ENCODE measurements at regions not wholly inside any gene's neighbourhood (a gene's known extent, or its start where the extent isn't known, plus 50 kb on each side); places are given as distances from the start of the nearest gene placed in this dataset.

DNA sequence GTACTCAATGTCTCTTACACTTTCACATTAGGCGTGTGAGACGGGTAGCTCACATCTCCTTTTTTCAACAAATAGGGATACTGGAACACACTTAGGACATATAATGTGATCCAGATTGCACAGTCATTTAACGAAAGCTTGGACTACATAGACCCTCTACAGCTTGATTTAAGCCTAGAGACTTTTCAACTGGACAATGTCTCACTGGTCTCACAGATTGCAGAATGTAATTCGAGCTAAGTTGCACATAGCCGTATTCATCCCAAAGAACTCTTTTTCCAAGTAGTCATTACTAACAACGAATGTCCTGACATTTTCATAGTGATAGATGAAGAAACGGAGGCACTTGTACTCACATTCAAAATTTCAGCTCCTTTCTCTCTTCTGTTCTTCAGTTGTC is 612.1 kb downstream of the ZEB2 start:
- Mint-ChIP-seq H3K27ac (no peak overlapping the region), H3K9me3 (no peaks in the 10 kb centered on the region), H3K36me3 (ENCODE audit: low read depth) (no peaks in the 10 kb centered on the region), H3K4me1 (peaks cover 5% of the 10 kb centered on the region), H3K27me3 (ENCODE audit: low read depth, poor library complexity) (no peaks in the 10 kb centered on the region), H3K4me3 (no peak overlapping the region)
- no peak for DNase-seq
- TF ChIP-seq CTCF (IDR thresholded peaks at IDR 0.05) = no peak

GRCh38 chr2:143906850-143907249 is 613.1 kb downstream of the ZEB2 start:
- TF ChIP-seq CTCF (IDR thresholded peaks at IDR 0.05) = no peak
- Mint-ChIP-seq H3K27me3 (ENCODE audit: low read depth, poor library complexity) (no peaks in the 10 kb centered on the region), H3K9me3 (no peaks in the 10 kb centered on the region), H3K4me3 (no peak overlapping the region), H3K27ac (no peak overlapping the region), H3K36me3 (ENCODE audit: low read depth) (no peaks in the 10 kb centered on the region), H3K4me1 (peaks cover 5% of the 10 kb centered on the region)
- no peak for DNase-seq

- Mint-ChIP-seq H3K27ac (no peak overlapping the region), H3K9me3 (no peaks in the 10 kb centered on the region), H3K4me1 (peaks cover 5% of the 10 kb centered on the region), H3K36me3 (ENCODE audit: low read depth) (no peaks in the 10 kb centered on the region), H3K27me3 (ENCODE audit: low read depth, poor library complexity) (no peaks in the 10 kb centered on the region), H3K4me3 (no peak overlapping the region)
- DNase-seq = no peak
- TF ChIP-seq CTCF (IDR thresholded peaks at IDR 0.05) = no peak
Measured at GRCh38 chr2:143905587-143905986, 614.3 kb downstream of the ZEB2 start.

- Mint-ChIP-seq H3K4me3 (no peak overlapping the region), H3K4me1 (no peaks in the 10 kb centered on the region), H3K27me3 (ENCODE audit: low read depth, poor library complexity) (no peaks in the 10 kb centered on the region), H3K9me3 (no peaks in the 10 kb centered on the region), H3K27ac (no peak overlapping the region), H3K36me3 (ENCODE audit: low read depth) (no peaks in the 10 kb centered on the region)
- no peak for DNase-seq
- TF ChIP-seq CTCF (IDR thresholded peaks at IDR 0.05) = no peak
Measured at GRCh38 chr2:143903172-143903856, 616.6 kb downstream of the ZEB2 start.

DNA sequence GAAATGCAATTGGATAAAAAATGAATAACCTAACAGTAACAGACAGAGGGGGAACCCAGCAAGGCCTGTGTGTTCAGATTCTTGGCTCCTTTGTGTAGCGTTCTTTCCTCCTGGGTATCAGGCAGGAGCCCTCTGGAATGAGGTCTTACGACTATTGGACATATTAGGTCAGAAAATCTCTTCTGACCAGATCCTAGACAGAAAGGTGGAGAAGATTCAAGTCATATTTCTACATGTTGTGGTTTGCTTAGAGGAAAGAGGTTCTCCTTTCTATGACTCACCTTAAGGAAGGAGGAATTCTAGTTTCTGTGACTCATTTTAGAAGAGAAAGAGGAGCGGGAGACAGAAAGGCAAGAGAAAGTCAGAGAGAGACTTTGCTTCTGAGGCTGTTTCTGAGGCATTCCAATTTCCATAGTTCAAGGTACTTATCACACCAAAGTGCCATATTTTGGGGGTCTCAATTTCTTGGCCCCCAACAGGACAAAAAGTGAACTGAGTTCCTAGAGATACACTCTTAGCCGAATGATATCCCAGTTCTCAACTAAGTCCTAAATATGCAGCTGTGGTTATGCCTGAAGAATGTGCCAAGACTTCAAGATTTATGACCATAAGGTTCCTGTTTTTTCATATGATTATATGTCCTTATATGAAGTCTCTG is 618.6 kb downstream of the ZEB2 start:
- Mint-ChIP-seq H3K4me1 (no peaks in the 10 kb centered on the region), H3K9me3 (no peaks in the 10 kb centered on the region), H3K27me3 (ENCODE audit: low read depth, poor library complexity) (no peaks in the 10 kb centered on the region), H3K27ac (no peak overlapping the region), H3K4me3 (no peak overlapping the region), H3K36me3 (ENCODE audit: low read depth) (no peaks in the 10 kb centered on the region)
- no peak for DNase-seq
- TF ChIP-seq CTCF (IDR thresholded peaks at IDR 0.05) = no peak

DNA sequence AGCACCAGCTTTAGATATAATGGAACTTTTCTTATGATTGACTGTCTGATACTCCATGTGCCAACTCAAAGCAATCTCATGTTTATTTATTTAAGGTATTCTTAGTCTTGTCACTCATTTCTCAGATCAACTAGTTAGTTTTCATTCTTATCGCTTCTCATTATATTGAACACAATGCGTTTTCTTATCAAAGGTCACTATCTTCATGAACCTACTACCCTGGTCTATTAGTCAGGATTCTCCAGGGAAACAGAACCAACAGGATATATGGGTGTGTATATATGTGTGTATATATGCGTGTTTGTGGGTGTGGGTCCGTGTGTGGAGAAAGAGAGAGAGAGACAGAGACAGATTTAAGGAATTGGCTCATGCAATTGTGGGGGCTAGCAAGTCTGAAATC is 619.9 kb downstream of the ZEB2 start:
- H3K27me3 Mint-ChIP-seq (ENCODE audit: low read depth, poor library complexity) = no peaks in the 10 kb centered on the region
- H3K27ac Mint-ChIP-seq = peak overlapping the region; percentile 5
- no peak overlapping the region for H3K4me3 Mint-ChIP-seq
- TF ChIP-seq CTCF (IDR thresholded peaks at IDR 0.05) = no peak
- no peak for DNase-seq
- H3K9me3 Mint-ChIP-seq = no peaks in the 10 kb centered on the region
- H3K36me3 Mint-ChIP-seq (ENCODE audit: low read depth) = no peaks in the 10 kb centered on the region
- no peaks in the 10 kb centered on the region for H3K4me1 Mint-ChIP-seq
